Brain microvascular endothelial cell (primary cell): ENCODE measurements at regions not wholly inside any gene's neighbourhood (a gene's known extent, or its start where the extent isn't known, plus 50 kb on each side); places are given as distances from the start of the nearest gene placed in this dataset.

Source experiments
- DNase-seq: peaks from one replicate; pipeline ENCODE4 v3.0.0-alpha.2; 2020
- H3K27ac ChIP-seq: fragments of 250-450 bp; sonication (Bioruptor Pico); 2 replicates; pipeline ENCODE4 v1.5.1; 2020; ENCODE audit warnings: mild to moderate bottlenecking, moderate library complexity
- H3K27me3 ChIP-seq: fragments of 250-450 bp; sonication (Bioruptor Pico); replicated peaks from 2 replicates; pipeline ENCODE4 v1.5.1; 2020; ENCODE audit warnings: mild to moderate bottlenecking
- H3K36me3 ChIP-seq: fragments of 250-450 bp; sonication (Bioruptor Pico); replicated peaks from 2 replicates; pipeline ENCODE4 v1.5.1; 2020; ENCODE audit warnings: mild to moderate bottlenecking
- H3K4me3 ChIP-seq: 2 replicates; pipeline ENCODE4 v1.5.1; 2011; ENCODE audit warnings: low read depth, mild to moderate bottlenecking, control low read depth, low read length, moderate library complexity
- in situ Hi-C: cut with HindIII; loops from 2 replicates; pipeline ENCODE4 v1.10.0; 2017; ENCODE audit warnings: low sequenced_read_pairs, low pct_ligation_motif_present
- TF ChIP-seq, protein P1 (sequence below): IDR thresholded peaks from 2 replicates; pipeline ENCODE4 v1.5.1; 2011; ENCODE audit warnings: low read depth, mild to moderate bottlenecking, moderate library complexity, low read length, control low read depth, inconsistent platforms; ENCODE audit errors: missing control alignments

DNA sequence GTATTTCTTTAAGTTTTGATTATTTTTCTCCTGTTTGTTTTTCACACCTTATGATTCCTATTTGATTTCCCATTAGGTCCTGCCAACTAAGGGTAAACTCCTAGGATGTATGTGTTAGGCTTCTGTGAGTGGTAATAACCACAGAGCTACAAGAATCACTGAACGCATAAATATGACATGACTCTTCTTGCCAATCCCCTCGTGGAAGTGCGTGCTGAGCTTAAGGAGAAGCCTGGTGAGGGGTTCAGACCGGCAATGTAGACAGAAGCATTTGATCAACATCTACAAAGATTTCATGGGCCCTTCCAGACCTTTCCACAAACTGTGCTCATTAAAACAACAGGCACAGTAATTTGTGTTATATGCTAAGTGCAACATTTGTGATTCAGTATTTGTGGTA lies 273.8 kb upstream of the SNX7 start:
- no peak for DNase-seq
- Histone ChIP-seq H3K4me3 (no peak overlapping the region), H3K27me3 (no peaks in the 10 kb centered on the region), H3K36me3 (no peaks in the 10 kb centered on the region), H3K27ac (peak overlapping the region; percentile 57)
- in situ Hi-C loops: no loop called here
- TF ChIP-seq, protein P1, sequence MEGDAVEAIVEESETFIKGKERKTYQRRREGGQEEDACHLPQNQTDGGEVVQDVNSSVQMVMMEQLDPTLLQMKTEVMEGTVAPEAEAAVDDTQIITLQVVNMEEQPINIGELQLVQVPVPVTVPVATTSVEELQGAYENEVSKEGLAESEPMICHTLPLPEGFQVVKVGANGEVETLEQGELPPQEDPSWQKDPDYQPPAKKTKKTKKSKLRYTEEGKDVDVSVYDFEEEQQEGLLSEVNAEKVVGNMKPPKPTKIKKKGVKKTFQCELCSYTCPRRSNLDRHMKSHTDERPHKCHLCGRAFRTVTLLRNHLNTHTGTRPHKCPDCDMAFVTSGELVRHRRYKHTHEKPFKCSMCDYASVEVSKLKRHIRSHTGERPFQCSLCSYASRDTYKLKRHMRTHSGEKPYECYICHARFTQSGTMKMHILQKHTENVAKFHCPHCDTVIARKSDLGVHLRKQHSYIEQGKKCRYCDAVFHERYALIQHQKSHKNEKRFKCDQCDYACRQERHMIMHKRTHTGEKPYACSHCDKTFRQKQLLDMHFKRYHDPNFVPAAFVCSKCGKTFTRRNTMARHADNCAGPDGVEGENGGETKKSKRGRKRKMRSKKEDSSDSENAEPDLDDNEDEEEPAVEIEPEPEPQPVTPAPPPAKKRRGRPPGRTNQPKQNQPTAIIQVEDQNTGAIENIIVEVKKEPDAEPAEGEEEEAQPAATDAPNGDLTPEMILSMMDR: no peak

DNA sequence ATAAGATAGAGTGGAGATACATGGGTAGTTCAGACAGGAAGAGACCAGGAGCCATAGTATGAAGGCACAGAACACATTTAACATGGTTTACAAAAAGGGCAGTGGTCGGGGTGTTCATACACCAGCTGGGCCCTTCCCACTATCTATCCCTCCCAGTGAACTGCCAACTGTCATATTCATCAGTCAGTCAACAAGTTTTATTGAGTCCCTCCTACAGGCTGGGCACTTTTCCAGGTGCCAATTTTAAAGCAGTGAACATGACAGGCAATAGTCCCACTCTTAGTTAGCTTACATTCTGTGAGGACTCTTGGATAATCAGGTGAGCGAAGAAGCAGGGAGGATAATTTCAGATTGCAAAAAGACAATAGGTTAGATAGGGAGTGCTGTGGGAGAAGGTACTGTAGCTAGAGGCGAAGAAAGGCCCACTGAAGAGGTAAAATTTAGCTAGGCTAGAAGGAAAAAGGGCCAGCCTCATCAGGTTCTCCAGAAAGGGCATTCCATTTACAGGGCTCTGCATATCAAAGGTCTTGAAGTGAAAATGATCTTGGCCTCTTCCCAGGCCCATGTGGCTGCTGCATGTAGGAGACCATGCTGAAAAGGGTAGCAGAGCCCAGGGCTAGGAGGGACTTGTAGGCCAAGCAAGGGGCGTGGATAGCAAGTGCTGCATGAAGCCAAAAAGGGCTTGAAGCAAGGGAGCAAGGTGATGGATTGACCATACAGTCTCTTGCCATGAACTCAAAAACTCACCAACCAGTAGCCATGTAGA lies 274.7 kb upstream of the SNX7 start:
- in situ Hi-C loops: no loop called here
- Histone ChIP-seq H3K4me3 (no peak overlapping the region), H3K27me3 (no peaks in the 10 kb centered on the region), H3K27ac (no peak overlapping the region), H3K36me3 (no peaks in the 10 kb centered on the region)
- DNase-seq: no peak
- TF ChIP-seq, protein P1: no peak

DNA sequence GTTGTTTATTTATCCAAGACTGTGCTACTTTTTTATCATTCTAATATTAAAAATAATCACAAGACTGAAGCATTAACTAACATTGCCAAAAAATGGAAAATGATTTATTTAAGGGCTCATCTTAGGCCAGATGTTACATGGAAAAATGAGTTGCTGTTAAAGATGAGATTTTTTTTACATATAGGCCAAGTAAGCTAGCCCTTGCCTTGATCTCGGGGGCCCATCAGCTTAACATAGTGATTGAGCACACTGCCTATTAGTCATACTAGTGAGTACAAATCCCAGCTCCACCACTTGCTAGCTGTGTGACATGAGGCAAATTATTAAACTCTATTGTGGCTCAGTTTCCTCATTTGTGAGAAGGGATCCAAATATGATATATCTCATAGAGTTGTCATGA lies 275.9 kb upstream of the SNX7 start:
- TF ChIP-seq, protein P1: no peak
- Histone ChIP-seq H3K27ac (no peak overlapping the region), H3K36me3 (no peaks in the 10 kb centered on the region), H3K4me3 (no peak overlapping the region), H3K27me3 (no peaks in the 10 kb centered on the region)
- in situ Hi-C loops: no loop called here
- DNase-seq: no peak

DNA sequence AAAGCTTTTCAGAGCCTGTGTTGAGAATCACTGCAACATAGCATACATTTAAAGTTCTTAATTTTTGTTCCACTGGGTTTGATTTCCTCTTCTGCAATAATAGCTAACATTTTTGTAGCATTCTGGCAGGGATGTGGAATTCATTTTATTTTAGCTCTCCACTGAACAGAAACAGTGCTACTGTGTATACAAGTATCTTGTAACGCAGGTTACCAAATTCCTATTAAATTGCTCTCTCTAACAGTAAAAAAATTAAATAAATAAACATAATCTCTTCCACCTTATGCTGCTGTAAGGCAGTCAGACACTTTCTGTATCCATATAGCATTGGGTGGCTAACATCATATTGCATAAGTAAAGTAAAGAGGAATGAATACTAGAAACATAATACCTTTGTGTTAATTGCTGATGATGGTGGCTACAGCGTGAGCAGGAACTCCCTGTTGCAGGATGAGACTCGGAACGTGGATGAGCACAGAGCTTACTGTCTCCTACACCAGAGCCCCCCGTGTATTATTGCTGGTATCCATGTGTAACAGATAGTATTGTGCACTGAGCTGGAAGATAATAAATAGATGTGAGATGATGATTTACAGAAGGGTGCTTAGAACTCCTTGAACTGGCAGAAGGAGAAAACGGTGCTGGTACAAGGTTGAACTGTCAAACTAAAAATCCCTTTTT lies 276.9 kb upstream of the SNX7 start:
- Histone ChIP-seq H3K27me3 (no peaks in the 10 kb centered on the region), H3K4me3 (no peak overlapping the region), H3K27ac (no peak overlapping the region), H3K36me3 (no peaks in the 10 kb centered on the region)
- in situ Hi-C loops: no loop called here
- TF ChIP-seq, protein P1: no peak
- no peak for DNase-seq

DNA sequence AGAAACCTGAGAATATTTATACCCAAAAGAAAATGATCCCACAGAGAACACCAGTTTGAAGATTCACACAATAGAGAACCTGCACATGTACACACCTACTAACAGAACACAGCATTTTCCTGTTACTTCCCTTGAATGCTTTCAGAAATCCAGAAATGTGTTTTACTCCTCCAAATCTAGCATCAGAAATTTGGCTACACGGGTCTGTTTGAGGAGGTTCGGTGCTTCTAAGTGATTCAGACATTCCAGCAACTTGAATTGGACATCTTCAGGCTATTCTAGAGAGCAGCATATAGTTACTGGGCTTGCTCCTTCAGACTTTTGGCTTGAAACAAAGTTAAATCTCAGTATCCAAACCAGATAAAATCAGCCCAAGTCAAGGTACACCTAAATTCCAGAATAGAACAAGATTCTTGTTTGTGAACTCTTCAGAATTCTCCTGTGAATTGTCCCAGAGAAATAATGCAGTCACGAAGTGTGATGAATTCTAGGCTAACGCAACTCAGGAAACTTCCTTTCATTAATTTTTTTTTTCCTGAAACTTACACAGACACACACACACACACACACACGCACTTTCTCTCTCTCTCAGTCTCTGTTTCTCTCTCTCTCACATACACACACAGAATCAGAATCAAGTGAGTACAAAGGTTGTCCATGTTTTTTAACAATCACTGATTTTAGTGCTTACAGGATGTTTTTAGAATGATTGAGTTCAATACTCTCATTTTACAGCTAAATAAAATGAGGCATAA lies 278.4 kb upstream of the SNX7 start:
- H3K36me3 ChIP-seq: no peaks in the 10 kb centered on the region
- no peak overlapping the region for H3K4me3 ChIP-seq
- TF ChIP-seq, protein P1: no peak
- no peak overlapping the region for H3K27ac ChIP-seq
- in situ Hi-C loops: no loop called here
- H3K27me3 ChIP-seq: no peaks in the 10 kb centered on the region
- DNase-seq: no peak
